ENCODE measurements at regions not wholly inside any gene's neighbourhood (a gene's known extent, or its start where the extent isn't known, plus 50 kb on each side); places are given as distances from the start of the nearest gene placed in this dataset.

- TF ChIP-seq CTCF (IDR thresholded peaks at IDR 0.05; ENCODE audit: extremely low read depth in 1 of 2, insufficient read depth in 1 of 2, low read depth in 1 of 2, low read length in 2 of 2), result no peak
- no peak for TF ChIP-seq POLR2A (IDR thresholded peaks at IDR 0.05; ENCODE audit: low read depth, low read length)
- TF ChIP-seq MAX (IDR thresholded peaks at IDR 0.05; ENCODE audit: insufficient read depth, insufficient read length), result no peak
- TF ChIP-seq FOS (IDR thresholded peaks at IDR 0.05; ENCODE audit: borderline replicate concordance, insufficient read depth, low read length), result no peak
- TF ChIP-seq JUN (IDR thresholded peaks at IDR 0.05; ENCODE audit: borderline replicate concordance, insufficient read depth, insufficient read length, low read depth), result no peak
Observed at GRCh38 chr3:23083701-23084100, 119.4 kb upstream of the UBE2E2 start.

All from endothelial cell of umbilical vein (primary cell).